Esophagus squamous epithelium (tissue), 5 donors: ENCODE measurements at regions not wholly inside any gene's neighbourhood (a gene's known extent, or its start where the extent isn't known, plus 50 kb on each side); places are given as distances from the start of the nearest gene placed in this dataset.

Experiments
- DNase-seq: peaks from one replicate; lab custom pipeline; 2025; lab: John Stamatoyannopoulos, UW
- H3K27ac ChIP-seq, 4 donors: fragments of 200-600 bp; sonication (generic); one replicate each; pipeline ENCODE4 v1.5.1; 2016 to 2019; ENCODE audit warnings: mild to moderate bottlenecking in 1 of 4
- H3K27me3 ChIP-seq, 4 donors: fragments of 200-600 bp; sonication (generic); 1 replicate in 3 of 4; 2 replicates in 1 of 4; pipeline versions ENCODE4 v1.5.1 to v1.6.0; 2017 to 2021; ENCODE audit warnings: antibody characterized with exemption in 1 of 4
- H3K36me3 ChIP-seq, 3 donors: fragments of 200-600 bp; sonication (generic); one replicate each; pipeline ENCODE4 v1.5.1; 2016 to 2019
- H3K4me1 ChIP-seq, 3 donors: fragments of 200-600 bp; sonication (generic); one replicate each; pipeline ENCODE4 v1.5.1; 2017 to 2019
- H3K4me3 ChIP-seq, 4 donors: fragments of 200-600 bp; sonication (generic); 1 replicate in 3 of 4; 2 replicates in 1 of 4; pipeline ENCODE4 v1.5.1; 2016 to 2019; ENCODE audit warnings: mild to moderate bottlenecking in 2 of 4, moderate library complexity in 1 of 4
- H3K9me3 ChIP-seq, 3 donors: fragments of 200-600 bp; sonication (generic); one replicate each; pipeline ENCODE4 v1.5.1; 2016 to 2019
- CTCF ChIP-seq, 6 experiments: fragments of 450-650 bp in 4 of 6; fragments of 200-600 bp in 2 of 6; sonication (generic) in 2 of 6; IDR thresholded peaks; one replicate each; pipeline ENCODE4 v1.5.1; 2016 to 2019; ENCODE audit warnings: antibody characterized with exemption in 6 of 6, mild to moderate bottlenecking in 4 of 6, moderate library complexity in 4 of 6
- POLR2A ChIP-seq, 4 donors: fragments of 450-650 bp; IDR thresholded peaks; one replicate each; pipeline ENCODE4 v1.6.1; 2017; ENCODE audit warnings: antibody characterized with exemption in 4 of 4, mild to moderate bottlenecking in 4 of 4, moderate library complexity in 3 of 4
- WGBS, 2 donors: methylation state at CpG; one replicate each; pipeline ENCODE4 v1.1.5; 2018; 5-methylcytosine and 5-hydroxymethylcytosine counted together
- intact Hi-C: fragments of 100-400 bp; cut with DNase I; formaldehyde crosslinking; loops from one replicate; pipeline ENCODE4 v1.15.0; 2022
- donor health status: DM: yes; HTN: yes; CAD: no.

DNA sequence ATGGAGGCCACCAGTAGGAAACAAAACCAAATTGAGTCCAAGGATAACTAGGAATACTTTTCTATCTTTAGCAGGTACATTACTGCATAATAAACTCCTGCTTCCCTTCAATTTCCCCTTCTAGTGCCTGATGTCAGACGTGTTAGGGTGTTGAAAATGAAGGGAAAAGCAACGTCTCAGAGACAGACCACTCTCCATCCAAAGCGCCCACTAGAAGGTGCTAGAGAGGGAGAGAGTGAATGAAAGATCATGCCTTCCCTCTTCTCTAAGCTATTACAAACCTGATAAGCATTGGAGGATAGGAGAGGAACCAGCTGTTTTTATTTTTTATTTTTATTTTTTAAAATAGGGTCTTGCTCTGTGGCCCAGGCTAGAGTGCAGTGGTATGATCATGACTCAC lies 64.1 kb downstream of the ZNF641 start:
- no peak overlapping the region for H3K4me3 ChIP-seq
- H3K27ac ChIP-seq, result no peak overlapping the region
- peaks cover 0 to 8% (median 0%) of the 10 kb centered on the region in 3 donors for H3K4me1 ChIP-seq
- H3K36me3 ChIP-seq, result no peaks in the 10 kb centered on the region
- intact Hi-C loops, result no loop called here
- no peak for DNase-seq
- no peaks in the 10 kb centered on the region for H3K27me3 ChIP-seq
- no peaks in the 10 kb centered on the region for H3K9me3 ChIP-seq
- TF ChIP-seq CTCF (IDR thresholded peaks at IDR 0.05) (peak in 3 of 6 experiments; percentile 6 to 23 (median 20)), POLR2A (IDR thresholded peaks at IDR 0.05) (no peak)
- 45 to 46% methylated on average over 3 of the region's 3 CpGs for WGBS, 2 donors

DNA sequence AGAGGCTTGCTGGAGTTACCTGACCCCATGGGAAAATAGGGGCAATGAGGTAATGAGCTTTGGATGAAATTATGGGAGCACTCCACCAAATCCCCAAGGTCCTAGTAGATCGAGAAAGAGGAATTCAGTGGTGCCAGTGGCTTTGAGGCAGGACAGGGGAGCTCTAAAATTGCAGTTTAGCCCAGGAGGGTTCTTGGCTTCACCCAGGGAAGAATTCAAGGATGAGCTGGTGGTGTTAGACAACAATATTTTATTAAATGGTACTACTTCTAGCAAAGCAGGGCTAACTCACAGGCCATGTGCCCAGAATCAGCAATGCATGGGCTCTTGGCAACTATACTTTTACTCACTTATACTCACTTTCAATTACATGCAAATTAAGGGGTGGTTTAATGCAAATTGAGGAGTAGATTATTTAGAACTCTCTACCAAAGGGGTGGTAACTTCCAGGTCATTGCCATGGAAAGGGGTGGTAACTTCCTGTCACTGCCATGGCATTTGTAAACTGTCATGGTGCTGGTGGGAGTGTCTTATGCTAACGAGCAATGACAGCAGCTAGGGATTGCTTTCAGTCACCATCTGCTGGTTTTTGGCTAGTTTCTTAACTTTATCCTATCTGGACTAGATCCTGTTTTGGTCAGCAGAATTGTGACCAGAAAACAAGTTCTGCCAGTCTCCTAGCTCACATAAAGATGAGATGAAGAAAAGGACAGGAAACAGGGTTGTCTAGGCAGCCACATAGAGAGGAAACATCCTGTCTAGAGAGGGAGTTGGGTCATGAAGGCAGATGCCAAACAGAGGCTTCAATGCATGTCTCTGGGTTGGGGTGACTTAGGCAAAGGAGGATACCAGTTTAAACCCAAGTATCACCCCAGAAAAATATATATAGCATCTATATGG lies 64.7 kb downstream of the ZNF641 start:
- TF ChIP-seq CTCF (IDR thresholded peaks at IDR 0.05) (no peak), POLR2A (IDR thresholded peaks at IDR 0.05) (no peak)
- Histone ChIP-seq H3K27ac (no peak overlapping the region), H3K9me3 (no peaks in the 10 kb centered on the region), H3K36me3 (no peaks in the 10 kb centered on the region), H3K4me1 (peaks cover 0 to 8% (median 0%) of the 10 kb centered on the region in 3 donors), H3K4me3 (no peak overlapping the region), H3K27me3 (no peaks in the 10 kb centered on the region)
- WGBS, 2 donors, result 53 to 69% methylated on average over 2 of the region's 2 CpGs
- intact Hi-C loops, result no loop called here
- no peak for DNase-seq

DNA sequence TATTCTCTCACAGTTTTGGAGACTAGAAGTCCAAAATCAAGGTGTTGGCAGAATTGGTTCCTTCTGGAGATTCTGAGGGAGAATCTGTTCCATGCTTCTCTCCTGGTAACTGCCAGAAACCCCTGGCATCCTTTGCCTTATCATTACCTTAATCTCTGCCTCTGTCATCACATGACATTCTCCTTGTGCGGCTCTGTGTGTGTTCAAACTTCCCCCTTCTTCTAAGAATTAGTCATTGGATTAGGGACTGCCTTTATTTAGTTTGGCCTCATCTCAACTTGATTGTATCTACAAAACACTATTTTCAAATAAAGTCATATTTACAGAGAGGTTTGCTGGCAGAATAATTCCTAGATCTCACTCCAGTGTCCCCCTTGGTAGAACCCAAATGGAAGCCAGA lies 68.9 kb downstream of the ZNF641 start:
- DNase-seq, result no peak
- Histone ChIP-seq H3K27ac (no peak overlapping the region), H3K27me3 (peaks cover 0 to 5% (median 0%) of the 10 kb centered on the region in 4 donors), H3K9me3 (peaks cover 0 to 2% (median 0%) of the 10 kb centered on the region in 3 donors), H3K36me3 (no peaks in the 10 kb centered on the region), H3K4me1 (no peaks in the 10 kb centered on the region), H3K4me3 (no peak overlapping the region)
- intact Hi-C loops, result no loop called here
- TF ChIP-seq POLR2A (IDR thresholded peaks at IDR 0.05) (no peak), CTCF (IDR thresholded peaks at IDR 0.05) (no peak)
- whole genome bisulfite sequencing, 2 donors, result 0% methylated on average over 1 of the region's 1 CpG

DNA sequence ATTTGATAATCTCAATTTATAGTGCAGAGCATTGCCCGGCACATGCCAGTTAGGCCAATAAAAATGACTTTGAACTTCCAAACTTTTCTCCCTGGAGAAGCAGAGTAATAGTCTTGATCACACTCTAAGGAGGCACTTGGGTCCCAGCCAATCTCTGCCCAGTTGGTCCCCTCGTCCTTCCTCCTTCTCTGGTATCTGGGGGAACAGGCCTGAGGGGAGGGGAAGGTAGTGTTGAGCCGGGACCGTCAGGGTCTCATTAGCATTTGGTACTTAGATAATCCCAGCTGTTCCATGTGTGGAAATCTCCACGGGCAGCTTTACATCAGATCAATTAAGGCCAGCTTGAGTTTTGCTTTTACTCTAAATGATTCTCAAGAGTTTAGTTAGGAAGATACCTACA lies 70.1 kb downstream of the ZNF641 start:
- H3K9me3 ChIP-seq, result peaks cover 0 to 11% (median 5%) of the 10 kb centered on the region in 3 donors
- no peaks in the 10 kb centered on the region for H3K4me1 ChIP-seq
- no peak overlapping the region for H3K27ac ChIP-seq
- WGBS, 2 donors, result 54 to 55% methylated on average over 5 of the region's 5 CpGs
- H3K4me3 ChIP-seq, result no peak overlapping the region
- no peaks in the 10 kb centered on the region for H3K36me3 ChIP-seq
- DNase-seq, result no peak
- TF ChIP-seq CTCF (IDR thresholded peaks at IDR 0.05), result no peak
- no peak for TF ChIP-seq POLR2A (IDR thresholded peaks at IDR 0.05)
- intact Hi-C loops, result no loop called here
- H3K27me3 ChIP-seq, result peaks cover 0 to 5% (median 0%) of the 10 kb centered on the region in 4 donors

GRCh38 chr12:48279601-48280000 lies 71.1 kb downstream of the ZNF641 start:
- WGBS, 2 donors, result 72 to 74% methylated on average over 1 of the region's 1 CpG
- no peak for DNase-seq
- TF ChIP-seq POLR2A (IDR thresholded peaks at IDR 0.05), result no peak
- Histone ChIP-seq H3K4me3 (no peak overlapping the region), H3K27me3 (peaks cover 0 to 5% (median 0%) of the 10 kb centered on the region in 4 donors), H3K9me3 (peaks cover 0 to 16% (median 5%) of the 10 kb centered on the region in 3 donors), H3K27ac (no peak overlapping the region), H3K36me3 (no peaks in the 10 kb centered on the region), H3K4me1 (no peaks in the 10 kb centered on the region)
- intact Hi-C loops, result no loop called here
